K562 (cell line): ENCODE measurements at regions not wholly inside any gene's neighbourhood (a gene's known extent, or its start where the extent isn't known, plus 50 kb on each side); places are given as distances from the start of the nearest gene placed in this dataset.

Source experiments
- ARNT ChIP-seq, 2 experiments: fragments of 450-650 bp; IDR thresholded peaks; 2 replicates each; pipeline ENCODE4 v1.6.1; 2016; ENCODE audit warnings: mild to moderate bottlenecking in 1 of 2
- ATF1 ChIP-seq, 2 experiments: fragments of 450-650 bp in 1 of 2; IDR thresholded peaks; 2 replicates each; pipeline ENCODE4 v1.6.1; 2016; ENCODE audit warnings: missing compliant biosample characterization in 1 of 2, missing genetic modification characterization in 1 of 2
- CBFA2T3 ChIP-seq: fragments of 450-650 bp; IDR thresholded peaks from 2 replicates; pipeline ENCODE4 v1.6.1; 2017
- CUX1 ChIP-seq: fragments of 200-800 bp; sonication (Bioruptor generic); IDR thresholded peaks from 2 replicates; pipeline ENCODE4 v1.6.1; 2016; ENCODE audit warnings: missing genetic modification characterization, missing compliant biosample characterization
- ETV5 ChIP-seq: sonication (generic); formaldehyde crosslinking; IDR thresholded peaks from 2 replicates; pipeline ENCODE4 v1.4.0; 2020; ENCODE audit warnings: low read depth, mild to moderate bottlenecking, missing genetic modification reagents
- GTF2E2 ChIP-seq: fragments of 200-800 bp; sonication (Bioruptor generic); IDR thresholded peaks from 2 replicates; pipeline ENCODE4 v1.6.1; 2016; ENCODE audit warnings: missing genetic modification characterization, missing compliant biosample characterization
- HDAC1 ChIP-seq, 2 experiments: fragments of 450-650 bp; IDR thresholded peaks; 2 replicates each; pipeline ENCODE4 v1.6.1; 2016 to 2017; ENCODE audit warnings: inconsistent platforms in 1 of 2, mild to moderate bottlenecking in 1 of 2, moderate library complexity in 1 of 2
- IRF9 ChIP-seq: fragments of 450-650 bp; IDR thresholded peaks from 2 replicates; pipeline ENCODE4 v1.6.1; 2016; ENCODE audit warnings: missing biosample characterization, missing genetic modification characterization
- JUND ChIP-seq, 2 experiments: IDR thresholded peaks; 2 replicates in 1 of 2; 3 replicates in 1 of 2; pipeline ENCODE4 v1.6.1; 2011; ENCODE audit warnings: borderline replicate concordance in 2 of 2, low read depth in 2 of 2, low read length in 2 of 2, improper control_type of control experiment in 1 of 2, missing biosample characterization in 1 of 2, missing genetic modification characterization in 1 of 2, missing genetic modification reagents in 1 of 2
- MAX ChIP-seq: sonication (generic); formaldehyde crosslinking; IDR thresholded peaks from 2 replicates; pipeline ENCODE4 v1.9.0; 2022; ENCODE audit warnings: mild to moderate bottlenecking, missing genetic modification reagents
- MXI1 ChIP-seq: IDR thresholded peaks from 2 replicates; pipeline ENCODE4 v1.6.1; 2011; ENCODE audit warnings: low read depth, mild to moderate bottlenecking, improper control_type of control experiment, low read length
- NCOA1 ChIP-seq: fragments of 450-650 bp; IDR thresholded peaks from 2 replicates; pipeline ENCODE4 v1.6.1; 2016; ENCODE audit warnings: low read depth
- NRF1 ChIP-seq, 2 experiments: fragments of 450-650 bp; IDR thresholded peaks in 1 of 2; conservative IDR thresholded peaks in 1 of 2; 2 replicates each; pipeline ENCODE4 v1.6.1; 2014; ENCODE audit warnings: mild to moderate bottlenecking in 2 of 2
- TBL1XR1 ChIP-seq, 2 experiments: IDR thresholded peaks; 2 replicates each; pipeline ENCODE4 v1.6.1; 2012; ENCODE audit warnings: improper control_type of control experiment in 2 of 2, low read length in 2 of 2, mild to moderate bottlenecking in 1 of 2
- TBP ChIP-seq: optimal IDR thresholded peaks from 2 replicates; pipeline ENCODE3; 2011; ENCODE audit warnings: low read depth, low read length, improper control_type of control experiment
- ZBTB7A ChIP-seq: IDR thresholded peaks from 2 replicates; pipeline ENCODE4 v1.6.1; 2011; ENCODE audit warnings: low read depth, mild to moderate bottlenecking, low read length, moderate library complexity, borderline replicate concordance; ENCODE audit not compliant: control insufficient read depth
- ZNF263 ChIP-seq: sonication (generic); formaldehyde crosslinking; IDR thresholded peaks from 2 replicates; pipeline ENCODE4 v1.8.0; 2022; ENCODE audit warnings: mild to moderate bottlenecking, missing genetic modification reagents, borderline replicate concordance
- ZNF384 ChIP-seq: IDR thresholded peaks from 2 replicates; pipeline ENCODE4 v1.6.1; 2012; ENCODE audit warnings: low read depth, low read length, improper control_type of control experiment
- ZNF398 ChIP-seq: fragments of 250-450 bp; sonication (Bioruptor Pico); IDR thresholded peaks from 2 replicates; pipeline ENCODE4 v1.8.0; 2021; ENCODE audit warnings: moderate library complexity, mild to moderate bottlenecking, inconsistent platforms

- TF ChIP-seq NCOA1 (0 out of 2 replicates have a peak, but pooled peaks have one; percentile 4), MXI1 (no peak), CUX1 (0 out of 2 replicates have a peak, but pooled peaks have one; percentile 45), ETV5 (CRISPR knock-in tag) (0 out of 2 replicates have a peak, but pooled peaks have one; percentile 18), ZNF384 (peak; percentile 6; the same call in 1 of the 2 replicates), ZBTB7A (0 out of 2 replicates have a peak, but pooled peaks have one; percentile 28), CBFA2T3 (peak; percentile 40), TBL1XR1 (IDR thresholded peaks at IDR 0.05; ENCODE audit: low read length in 2 of 2) (no peak; a peak in 1 of 4 replicates), HDAC1 (IDR thresholded peaks at IDR 0.05) (peak in 1 of 2 experiments; percentile 6; a peak in 1 of 4 replicates), GTF2E2 (0 out of 2 replicates have a peak, but pooled peaks have one; percentile 5), JUND (IDR thresholded peaks at IDR 0.05; ENCODE audit: borderline replicate concordance, low read depth, low read length) (no peak), JUND (tag; IDR thresholded peaks at IDR 0.05; ENCODE audit: borderline replicate concordance, low read depth, low read length) (peak; percentile 2; the same call in 1 of the 3 replicates), NRF1 (conservative IDR thresholded peaks at IDR 0.05 in 1 of 2, IDR thresholded peaks at IDR 0.05 in 1 of 2) (0 out of 4 replicates have a peak, but pooled peaks of 1 of the 2 experiments have one; percentile 0), TBP (peak; percentile 36), ZNF263 (CRISPR knock-in tag) (no peak), ARNT (IDR thresholded peaks at IDR 0.05) (no peak; a peak in 1 of 4 replicates), ZNF398 (0 out of 2 replicates have a peak, but pooled peaks have one; percentile 24), ATF1 (CRISPR knock-in tag; IDR thresholded peaks at IDR 0.05) (no peak), ATF1 (tag; IDR thresholded peaks at IDR 0.05) (0 out of 2 replicates have a peak, but pooled peaks have one; percentile 8), IRF9 (tag) (0 out of 2 replicates have a peak, but pooled peaks have one; percentile 48), MAX (peak; percentile 63)
These were observed 69.9 kb upstream of the SEC14L1 start (continued) for GRCh38 chr17:77070888-77071279.
